ENCODE measurements at regions not wholly inside any gene's neighbourhood (a gene's known extent, or its start where the extent isn't known, plus 50 kb on each side); places are given as distances from the start of the nearest gene placed in this dataset.

DNA sequence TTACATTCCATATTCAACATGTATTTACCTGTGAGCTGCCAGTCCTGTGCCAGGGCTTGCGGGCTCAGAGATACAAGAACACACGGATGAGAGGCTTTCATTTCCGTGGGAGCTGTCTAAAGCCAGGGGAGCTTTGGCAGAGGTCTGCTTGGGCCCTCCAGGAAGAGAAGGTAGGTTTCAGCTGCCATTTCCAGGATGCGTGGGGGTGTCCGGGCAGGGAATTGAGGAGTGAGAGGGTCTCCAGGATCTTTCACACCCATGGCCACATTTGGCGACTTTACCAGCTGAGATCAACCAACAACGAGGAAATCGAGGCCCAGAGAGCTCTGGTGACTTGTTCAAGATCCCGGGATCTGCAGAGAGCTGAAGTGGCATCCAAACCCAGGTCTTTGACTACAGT is 119.6 kb downstream of the BUD13 start:
- Histone ChIP-seq H3K79me2 (ENCODE audit: control insufficient read depth, insufficient read depth, low read length) (no peaks in the 10 kb centered on the region), H3K27me3 (ENCODE audit: control insufficient read depth, insufficient read depth, low read length) (no peaks in the 10 kb centered on the region)
- no peak for TF ChIP-seq EZH2 (IDR thresholded peaks at IDR 0.05; ENCODE audit: low read length, missing control alignments)
- TF ChIP-seq, protein P1, sequence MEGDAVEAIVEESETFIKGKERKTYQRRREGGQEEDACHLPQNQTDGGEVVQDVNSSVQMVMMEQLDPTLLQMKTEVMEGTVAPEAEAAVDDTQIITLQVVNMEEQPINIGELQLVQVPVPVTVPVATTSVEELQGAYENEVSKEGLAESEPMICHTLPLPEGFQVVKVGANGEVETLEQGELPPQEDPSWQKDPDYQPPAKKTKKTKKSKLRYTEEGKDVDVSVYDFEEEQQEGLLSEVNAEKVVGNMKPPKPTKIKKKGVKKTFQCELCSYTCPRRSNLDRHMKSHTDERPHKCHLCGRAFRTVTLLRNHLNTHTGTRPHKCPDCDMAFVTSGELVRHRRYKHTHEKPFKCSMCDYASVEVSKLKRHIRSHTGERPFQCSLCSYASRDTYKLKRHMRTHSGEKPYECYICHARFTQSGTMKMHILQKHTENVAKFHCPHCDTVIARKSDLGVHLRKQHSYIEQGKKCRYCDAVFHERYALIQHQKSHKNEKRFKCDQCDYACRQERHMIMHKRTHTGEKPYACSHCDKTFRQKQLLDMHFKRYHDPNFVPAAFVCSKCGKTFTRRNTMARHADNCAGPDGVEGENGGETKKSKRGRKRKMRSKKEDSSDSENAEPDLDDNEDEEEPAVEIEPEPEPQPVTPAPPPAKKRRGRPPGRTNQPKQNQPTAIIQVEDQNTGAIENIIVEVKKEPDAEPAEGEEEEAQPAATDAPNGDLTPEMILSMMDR (conservative IDR thresholded peaks at IDR 0.05 in 1 of 2, IDR thresholded peaks at IDR 0.05 in 1 of 2; ENCODE audit: low read depth in 1 of 2, low read length in 2 of 2) = no peak

DNA sequence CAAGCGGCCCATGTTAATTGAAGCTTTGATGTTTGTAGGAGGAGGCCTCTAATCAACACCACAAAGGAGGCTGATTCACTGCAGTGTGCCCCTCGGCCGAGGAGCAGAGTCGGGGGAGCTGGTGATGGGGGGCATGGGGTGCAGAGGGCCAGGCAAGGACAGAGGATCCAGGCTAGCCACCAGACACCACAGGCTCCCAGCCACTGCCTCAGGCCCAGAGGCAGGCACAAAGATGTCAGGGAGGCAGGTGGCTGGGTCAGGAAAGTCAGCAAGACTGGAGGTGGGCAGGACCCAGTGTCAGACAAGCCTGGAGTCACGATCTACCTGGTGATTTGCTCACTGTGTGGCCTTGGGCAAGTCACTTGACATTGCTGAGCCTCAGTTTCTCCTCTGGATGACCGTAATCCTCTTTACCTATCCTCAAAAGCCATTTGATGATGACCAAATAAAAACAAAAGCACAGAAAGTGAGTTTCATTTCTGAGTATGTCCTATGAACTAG is 121.0 kb downstream of the BUD13 start:
- no peak overlapping the region for H3K27ac ChIP-seq (ENCODE audit: insufficient read depth, low read length)
- no peak for DNase-seq (ENCODE audit: low read depth in 2 of 2)

More for the DNA sequence above, 119.6 kb downstream of the BUD13 start:
- Histone ChIP-seq H3K27ac (ENCODE audit: insufficient read depth, low read length) (no peak overlapping the region), H3K9ac (ENCODE audit: insufficient read depth, low read length) (no peak overlapping the region), H4K20me1 (ENCODE audit: control insufficient read depth, extremely low read depth, insufficient read depth, low read length) (no peaks in the 10 kb centered on the region), H2AFZ (ENCODE audit: low read length) (no peak overlapping the region), H3K36me3 (ENCODE audit: control insufficient read depth, insufficient read depth, low read length) (no peaks in the 10 kb centered on the region), H3K4me2 (ENCODE audit: extremely low read depth, insufficient read depth, low read length) (no peak overlapping the region), H3K4me3 (replicated peaks in 1 of 4; ENCODE audit: control extremely low read depth in 1 of 4, insufficient read depth in 1 of 4, low read depth in 3 of 4, low read length in 4 of 4) (no peak overlapping the region), H3K9me3 (ENCODE audit: control insufficient read depth, insufficient read depth, low read depth, low read length) (no peaks in the 10 kb centered on the region), H3K4me1 (ENCODE audit: control insufficient read depth, extremely low read depth, insufficient read depth, low read length) (no peaks in the 10 kb centered on the region)
- no peak for DNase-seq (ENCODE audit: low read depth in 2 of 2)

GRCh38 chr11:116651098-116651736 is 121.6 kb downstream of the BUD13 start:
- Histone ChIP-seq H3K4me2 (ENCODE audit: extremely low read depth, insufficient read depth, low read length) (no peak overlapping the region), H3K4me3 (replicated peaks in 1 of 4; ENCODE audit: control extremely low read depth in 1 of 4, insufficient read depth in 1 of 4, low read depth in 3 of 4, low read length in 4 of 4) (no peak overlapping the region), H3K27ac (ENCODE audit: insufficient read depth, low read length) (no peak overlapping the region), H4K20me1 (ENCODE audit: control insufficient read depth, extremely low read depth, insufficient read depth, low read length) (no peaks in the 10 kb centered on the region), H3K36me3 (ENCODE audit: control insufficient read depth, insufficient read depth, low read length) (no peaks in the 10 kb centered on the region), H3K79me2 (ENCODE audit: control insufficient read depth, insufficient read depth, low read length) (no peaks in the 10 kb centered on the region), H3K9me3 (ENCODE audit: control insufficient read depth, insufficient read depth, low read depth, low read length) (no peaks in the 10 kb centered on the region), H2AFZ (ENCODE audit: low read length) (no peak overlapping the region), H3K27me3 (ENCODE audit: control insufficient read depth, insufficient read depth, low read length) (no peaks in the 10 kb centered on the region), H3K4me1 (ENCODE audit: control insufficient read depth, extremely low read depth, insufficient read depth, low read length) (no peaks in the 10 kb centered on the region), H3K9ac (ENCODE audit: insufficient read depth, low read length) (no peak overlapping the region)
- DNase-seq (ENCODE audit: low read depth in 2 of 2) = no peak
- no peak for TF ChIP-seq EZH2 (IDR thresholded peaks at IDR 0.05; ENCODE audit: low read length, missing control alignments)

More for the DNA sequence above, 121.0 kb downstream of the BUD13 start:
- H2AFZ ChIP-seq (ENCODE audit: low read length) = no peak overlapping the region
- H3K4me1 ChIP-seq (ENCODE audit: control insufficient read depth, extremely low read depth, insufficient read depth, low read length) = no peaks in the 10 kb centered on the region
- no peak overlapping the region for H3K9ac ChIP-seq (ENCODE audit: insufficient read depth, low read length)
- no peaks in the 10 kb centered on the region for H3K79me2 ChIP-seq (ENCODE audit: control insufficient read depth, insufficient read depth, low read length)
- no peak overlapping the region for H3K4me3 ChIP-seq (replicated peaks in 1 of 4; ENCODE audit: control extremely low read depth in 1 of 4, insufficient read depth in 1 of 4, low read depth in 3 of 4, low read length in 4 of 4)
- no peaks in the 10 kb centered on the region for H3K27me3 ChIP-seq (ENCODE audit: control insufficient read depth, insufficient read depth, low read length)
- H3K36me3 ChIP-seq (ENCODE audit: control insufficient read depth, insufficient read depth, low read length) = no peaks in the 10 kb centered on the region
- TF ChIP-seq EZH2 (IDR thresholded peaks at IDR 0.05; ENCODE audit: low read length, missing control alignments) = no peak
- TF ChIP-seq, protein P1 (conservative IDR thresholded peaks at IDR 0.05 in 1 of 2, IDR thresholded peaks at IDR 0.05 in 1 of 2; ENCODE audit: low read depth in 1 of 2, low read length in 2 of 2) = no peak
- H4K20me1 ChIP-seq (ENCODE audit: control insufficient read depth, extremely low read depth, insufficient read depth, low read length) = no peaks in the 10 kb centered on the region
- no peaks in the 10 kb centered on the region for H3K9me3 ChIP-seq (ENCODE audit: control insufficient read depth, insufficient read depth, low read depth, low read length)
- H3K4me2 ChIP-seq (ENCODE audit: extremely low read depth, insufficient read depth, low read length) = no peak overlapping the region
